Activated T-cell treated with anti-CD3 and anti-CD28 coated beads for 1 hour (primary cell): ENCODE measurements at regions not wholly inside any gene's neighbourhood (a gene's known extent, or its start where the extent isn't known, plus 50 kb on each side); places are given as distances from the start of the nearest gene placed in this dataset.

ENCODE experiments used
- DNase-seq: peaks from one replicate; pipeline ENCODE4 v3.0.0-alpha.2; 2020; ENCODE audit warnings: low read depth

DNA sequence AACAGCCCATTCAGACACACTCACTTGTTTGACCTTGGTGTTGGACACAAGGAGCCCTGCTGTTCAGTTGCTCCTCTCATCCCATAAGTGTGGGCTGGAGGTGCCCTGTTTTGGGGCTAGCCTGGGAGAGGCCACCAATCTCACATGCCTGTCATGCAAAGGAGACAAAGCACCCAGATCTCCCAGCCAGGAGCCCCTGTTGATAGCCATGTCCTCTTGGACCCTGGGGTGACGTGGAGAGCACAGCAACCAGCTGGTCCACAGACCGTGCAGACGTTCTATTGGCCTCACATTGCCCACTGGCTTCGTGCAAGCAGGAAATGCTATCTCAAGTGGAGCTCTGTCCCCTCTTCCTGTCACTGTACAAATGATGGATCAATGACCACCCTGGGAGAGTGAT, 240.8 kb downstream of the RPS24 start:
- no peak for DNase-seq

- DNase-seq: no peak
Observed at GRCh38 chr10:78276139-78276538, 242.5 kb downstream of the RPS24 start.

GRCh38 chr10:78277314-78278057, 243.8 kb downstream of the RPS24 start:
- DNase-seq: no peak

- DNase-seq: no peak
Observed at GRCh38 chr10:78278058-78278404, 244.4 kb downstream of the RPS24 start.

- DNase-seq: no peak
Observed at GRCh38 chr10:78279756-78280155, 246.1 kb downstream of the RPS24 start.

DNA sequence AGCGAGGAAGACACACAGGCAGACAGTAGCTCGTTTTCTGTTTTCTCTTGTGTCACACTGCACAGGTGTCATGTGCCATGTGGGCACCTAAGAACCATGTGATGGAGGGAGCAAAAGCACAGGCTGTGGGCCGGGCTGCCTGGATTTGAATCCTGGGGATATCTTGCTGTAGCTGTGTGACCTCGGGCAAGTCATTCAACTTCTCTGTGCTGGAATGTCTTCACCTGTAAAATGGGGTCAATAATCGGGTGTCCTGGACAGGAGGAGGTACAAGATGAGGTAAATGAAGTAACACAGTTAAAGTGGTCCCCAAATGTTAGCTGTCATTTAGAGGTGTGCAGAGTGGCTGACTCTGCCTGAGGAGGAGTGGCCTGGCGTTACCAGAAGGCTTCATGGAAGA, 246.9 kb downstream of the RPS24 start:
- no peak for DNase-seq

GRCh38 chr10:78281627-78282026, 248.0 kb downstream of the RPS24 start:
- no peak for DNase-seq

DNA sequence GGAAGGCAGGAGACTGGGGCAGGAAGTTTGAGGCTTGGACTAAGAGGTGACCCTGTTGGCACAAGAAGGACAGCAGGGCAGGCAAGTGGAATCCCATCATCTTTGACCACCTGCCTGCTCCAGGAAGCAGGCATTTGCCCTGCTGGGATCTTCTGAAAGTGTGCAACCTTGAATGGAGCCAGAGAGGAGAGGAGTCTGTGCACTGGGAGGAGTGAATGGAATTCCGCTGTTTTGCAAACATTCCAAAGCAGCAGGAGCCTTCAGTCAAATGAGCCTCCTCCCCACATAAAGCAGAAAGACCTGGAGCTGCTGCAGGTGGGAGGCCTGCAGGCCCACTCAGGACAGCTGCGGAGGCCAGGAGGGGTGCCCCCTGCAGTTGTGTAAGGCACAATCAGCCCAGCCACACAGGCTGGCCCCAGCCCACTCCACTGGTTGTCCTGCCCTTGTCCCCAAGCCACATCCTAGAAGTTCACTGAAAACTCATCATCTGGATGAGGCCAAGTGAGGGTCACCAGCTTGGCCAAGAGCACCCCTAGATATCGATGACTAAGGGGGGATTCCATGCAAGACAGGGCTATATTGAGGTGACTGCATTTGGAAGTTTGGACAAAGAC, 249.5 kb downstream of the RPS24 start:
- no peak for DNase-seq

GRCh38 chr10:78284381-78284780, 250.7 kb downstream of the RPS24 start:
- no peak for DNase-seq

- no peak for DNase-seq
Observed at GRCh38 chr10:78285226-78285625, 251.6 kb downstream of the RPS24 start.

DNA sequence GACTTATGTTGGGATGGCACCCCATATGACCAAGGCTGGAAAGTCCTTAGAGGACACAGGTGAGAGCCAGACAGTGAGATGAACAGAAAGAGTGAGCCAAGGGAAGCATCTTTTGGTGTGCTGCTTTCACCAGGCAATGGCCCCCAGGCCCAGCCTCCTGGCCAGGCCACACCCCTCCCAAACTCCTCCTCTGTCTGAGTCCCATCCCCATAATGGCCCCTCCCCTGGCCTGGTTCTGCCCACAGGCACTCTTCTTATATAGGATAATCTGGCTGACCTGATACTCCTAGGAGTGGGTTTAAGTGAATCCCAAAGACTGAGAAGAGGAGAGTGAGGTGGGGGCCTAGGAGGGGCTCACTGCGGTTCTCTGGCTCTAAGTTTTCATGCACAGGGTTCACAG, 252.5 kb downstream of the RPS24 start:
- DNase-seq: no peak

GRCh38 chr10:78286668-78287067, 253.0 kb downstream of the RPS24 start:
- no peak for DNase-seq

DNA sequence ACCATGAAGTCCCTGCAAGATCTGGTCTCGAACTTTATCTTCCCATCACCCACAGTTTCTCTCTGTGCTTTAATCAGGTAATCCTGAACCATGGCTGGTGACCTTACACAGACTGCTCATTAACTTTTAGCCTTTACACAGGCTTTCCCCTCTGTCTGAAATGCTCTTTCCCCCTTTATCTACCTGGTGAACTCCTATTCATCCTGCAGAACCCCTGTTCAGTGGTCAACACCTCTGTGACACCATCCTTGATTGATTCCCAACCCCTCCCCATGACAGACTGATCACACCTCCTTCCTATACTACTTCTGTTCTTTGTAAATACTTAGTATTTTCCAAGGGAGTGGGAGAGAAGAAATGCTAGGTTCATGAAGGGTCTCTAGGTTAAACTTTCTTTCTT, 254.0 kb downstream of the RPS24 start:
- DNase-seq: no peak

DNA sequence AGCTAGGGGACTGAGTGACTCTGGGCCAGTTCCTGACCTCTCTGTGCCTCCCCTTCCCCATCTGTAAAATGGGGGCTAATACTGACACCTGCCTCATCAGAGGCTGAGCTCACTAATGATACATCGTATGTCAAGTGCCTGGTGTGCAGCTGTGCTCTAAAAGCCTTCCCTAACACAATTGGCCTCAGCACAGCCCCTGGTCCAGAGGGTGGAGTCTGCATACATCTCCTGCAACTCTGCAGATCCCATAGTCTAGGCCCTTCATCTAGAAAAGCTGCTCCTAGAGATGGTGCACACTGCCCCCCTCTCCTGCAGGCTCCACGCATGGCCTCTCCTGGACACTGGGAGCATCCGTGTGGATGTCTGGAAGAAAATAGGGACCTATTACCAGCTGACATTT, 255.0 kb downstream of the RPS24 start:
- DNase-seq: no peak

GRCh38 chr10:78290131-78290750, 256.6 kb downstream of the RPS24 start:
- no peak for DNase-seq

- no peak for DNase-seq
Observed at GRCh38 chr10:78291722-78292121, 258.1 kb downstream of the RPS24 start.

DNA sequence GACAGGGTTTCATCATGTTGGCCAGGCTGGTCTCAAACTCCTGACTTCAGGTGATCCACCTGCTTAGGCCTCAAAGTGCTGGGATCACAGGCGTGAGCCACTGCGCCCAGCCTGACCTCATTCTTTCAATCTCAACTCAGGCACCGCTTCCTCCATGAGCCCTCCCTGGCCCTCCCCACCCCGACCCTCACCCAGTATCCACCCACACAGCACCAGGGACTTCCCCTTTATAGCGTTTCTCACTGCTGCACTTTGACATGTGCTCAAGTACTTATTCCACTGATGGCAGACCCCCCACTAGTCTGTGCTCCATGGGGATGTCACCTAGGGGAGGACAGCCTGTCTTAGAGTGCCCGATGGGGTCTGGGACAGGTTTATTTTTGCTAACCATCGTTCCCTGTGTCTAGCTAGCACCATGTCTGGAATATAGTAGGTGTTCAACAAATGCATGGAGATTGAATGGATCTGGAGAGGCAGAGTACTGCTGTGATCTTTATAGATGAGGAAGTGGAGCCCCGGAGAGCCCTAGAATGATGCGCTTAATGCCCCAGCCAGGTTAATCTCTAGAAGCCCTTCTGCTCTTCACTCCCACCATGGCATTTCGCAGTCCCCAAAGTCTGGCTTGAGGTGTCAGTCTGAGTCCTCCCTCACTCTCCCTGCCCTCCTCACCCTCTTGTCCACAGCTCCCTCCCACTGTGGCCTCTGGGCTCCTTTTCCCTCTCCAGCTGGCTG, 258.8 kb downstream of the RPS24 start:
- DNase-seq: no peak

- DNase-seq: no peak
Observed at GRCh38 chr10:78292982-78293865, 259.6 kb downstream of the RPS24 start.

- DNase-seq: no peak
Observed at GRCh38 chr10:78295242-78295641, 261.6 kb downstream of the RPS24 start.

- no peak for DNase-seq
Observed at GRCh38 chr10:78296785-78297184, 263.1 kb downstream of the RPS24 start.

- no peak for DNase-seq
Observed at GRCh38 chr10:78297997-78298396, 264.3 kb downstream of the RPS24 start.

DNA sequence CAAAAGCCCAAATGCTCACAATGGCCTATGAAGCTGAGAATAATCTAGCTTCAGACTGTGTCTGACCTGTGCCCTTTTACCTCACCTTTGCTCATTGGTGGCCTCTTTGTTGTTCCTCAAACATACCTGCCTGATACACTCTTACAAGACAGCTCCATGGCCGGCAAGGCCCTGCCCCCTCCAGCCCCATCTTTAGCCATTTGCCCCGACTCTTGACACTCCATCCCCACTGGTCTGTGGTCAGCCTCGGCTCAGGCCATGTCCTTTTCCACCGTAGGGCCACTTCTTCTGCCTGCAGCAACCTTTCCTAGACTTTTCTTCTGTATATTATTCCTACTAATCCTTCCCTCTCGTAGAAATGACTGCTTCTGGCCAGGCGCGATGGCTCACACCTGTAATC, 265.2 kb downstream of the RPS24 start:
- DNase-seq: no peak
